ENCODE measurements at regions not wholly inside any gene's neighbourhood (a gene's known extent, or its start where the extent isn't known, plus 50 kb on each side); places are given as distances from the start of the nearest gene placed in this dataset.

DNA sequence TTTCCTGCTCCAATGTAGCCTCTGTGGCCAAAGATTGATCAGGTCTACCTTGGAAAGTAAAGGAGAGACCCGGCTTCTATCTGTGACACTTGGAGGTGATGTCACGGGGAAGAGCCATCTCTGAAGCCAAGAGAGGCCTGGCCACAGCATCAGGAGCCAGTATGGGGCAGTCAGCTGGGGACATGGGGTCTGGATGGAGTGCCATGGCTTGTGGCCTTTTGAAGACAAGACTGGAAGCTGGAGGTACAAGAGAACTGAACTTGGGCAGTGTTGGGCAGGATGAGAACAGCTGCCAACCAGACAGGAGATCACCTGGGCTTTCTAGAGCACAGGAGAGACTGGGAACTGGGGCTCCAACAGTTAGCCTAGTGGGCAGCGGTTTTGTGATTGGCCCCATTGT, 190.7 kb downstream of the TENT4A start:
- no peaks in the 10 kb centered on the region for H3K4me1 ChIP-seq (replicated peaks in 1 of 2)
- H3K9me3 ChIP-seq (replicated peaks in 1 of 3): no peaks in the 10 kb centered on the region
- H3K4me3 ChIP-seq: no peak overlapping the region
- no peak overlapping the region for H3K27ac ChIP-seq
- intact Hi-C loops (cut with DNase I): no loop called here
- no peaks in the 10 kb centered on the region for H3K36me3 ChIP-seq (replicated peaks in 1 of 2)
- 56 to 69% (median 59%) methylated on average over 3 of the region's 3 CpGs for WGBS, 4 donors
- DNase-seq: no peak
- TF ChIP-seq POLR2A (IDR thresholded peaks at IDR 0.05): no peak
- TF ChIP-seq, protein P1, sequence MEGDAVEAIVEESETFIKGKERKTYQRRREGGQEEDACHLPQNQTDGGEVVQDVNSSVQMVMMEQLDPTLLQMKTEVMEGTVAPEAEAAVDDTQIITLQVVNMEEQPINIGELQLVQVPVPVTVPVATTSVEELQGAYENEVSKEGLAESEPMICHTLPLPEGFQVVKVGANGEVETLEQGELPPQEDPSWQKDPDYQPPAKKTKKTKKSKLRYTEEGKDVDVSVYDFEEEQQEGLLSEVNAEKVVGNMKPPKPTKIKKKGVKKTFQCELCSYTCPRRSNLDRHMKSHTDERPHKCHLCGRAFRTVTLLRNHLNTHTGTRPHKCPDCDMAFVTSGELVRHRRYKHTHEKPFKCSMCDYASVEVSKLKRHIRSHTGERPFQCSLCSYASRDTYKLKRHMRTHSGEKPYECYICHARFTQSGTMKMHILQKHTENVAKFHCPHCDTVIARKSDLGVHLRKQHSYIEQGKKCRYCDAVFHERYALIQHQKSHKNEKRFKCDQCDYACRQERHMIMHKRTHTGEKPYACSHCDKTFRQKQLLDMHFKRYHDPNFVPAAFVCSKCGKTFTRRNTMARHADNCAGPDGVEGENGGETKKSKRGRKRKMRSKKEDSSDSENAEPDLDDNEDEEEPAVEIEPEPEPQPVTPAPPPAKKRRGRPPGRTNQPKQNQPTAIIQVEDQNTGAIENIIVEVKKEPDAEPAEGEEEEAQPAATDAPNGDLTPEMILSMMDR (IDR thresholded peaks at IDR 0.05): no peak
- H3K27me3 ChIP-seq: no peaks in the 10 kb centered on the region

DNA sequence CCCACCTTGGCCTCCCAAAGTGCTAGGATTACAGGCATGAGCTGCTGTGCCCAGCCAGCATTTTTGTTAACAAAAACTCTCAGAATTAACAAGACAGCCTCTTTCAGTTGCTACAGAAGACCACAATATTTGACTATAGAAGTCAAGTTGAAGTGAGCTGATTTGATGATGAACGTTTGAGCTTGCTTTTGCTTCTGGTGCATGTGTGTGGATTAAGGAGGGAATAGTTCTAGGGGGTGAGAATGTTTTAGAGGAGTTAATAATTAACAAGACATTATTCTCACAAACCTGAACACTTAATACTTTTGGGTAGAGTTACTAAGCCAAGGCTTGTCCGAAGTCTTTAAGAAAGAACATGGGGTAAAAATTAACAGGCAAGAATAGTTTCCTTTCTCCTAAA, 191.6 kb downstream of the TENT4A start:
- no peak overlapping the region for H3K4me3 ChIP-seq
- H3K27ac ChIP-seq: no peak overlapping the region
- WGBS, 4 donors: 47 to 74% (median 70%) methylated on average over 2 of the region's 2 CpGs
- H3K4me1 ChIP-seq (replicated peaks in 1 of 2): no peaks in the 10 kb centered on the region
- H3K9me3 ChIP-seq (replicated peaks in 1 of 3): no peaks in the 10 kb centered on the region
- DNase-seq: no peak
- no peaks in the 10 kb centered on the region for H3K27me3 ChIP-seq
- TF ChIP-seq, protein P1 (IDR thresholded peaks at IDR 0.05): no peak
- no peak for TF ChIP-seq POLR2A (IDR thresholded peaks at IDR 0.05)
- H3K36me3 ChIP-seq (replicated peaks in 1 of 2): no peaks in the 10 kb centered on the region
- intact Hi-C loops (cut with DNase I): no loop called here

DNA sequence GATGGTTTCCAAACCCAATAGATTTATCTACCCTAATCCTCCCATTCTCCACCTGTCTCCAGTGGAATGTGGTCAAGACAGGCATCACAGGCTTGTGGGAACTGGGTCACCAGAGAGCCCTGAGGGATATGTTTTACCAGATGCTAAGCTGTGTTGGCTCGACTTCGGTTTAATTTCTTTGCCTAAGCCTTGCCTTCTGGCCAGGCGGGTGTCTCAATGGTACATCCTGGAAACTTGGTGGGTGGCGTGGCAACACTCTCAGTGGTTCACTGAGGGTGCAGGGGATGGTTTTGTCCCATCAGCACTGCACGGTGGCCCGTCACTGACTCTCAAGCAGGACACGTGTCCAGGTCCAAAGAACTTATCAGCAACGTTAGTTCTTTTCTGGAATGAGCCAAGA, 192.2 kb downstream of the TENT4A start:
- Histone ChIP-seq H3K4me3 (no peak overlapping the region), H3K36me3 (replicated peaks in 1 of 2) (no peaks in the 10 kb centered on the region), H3K9me3 (replicated peaks in 1 of 3) (no peaks in the 10 kb centered on the region), H3K4me1 (replicated peaks in 1 of 2) (no peaks in the 10 kb centered on the region), H3K27me3 (no peaks in the 10 kb centered on the region), H3K27ac (no peak overlapping the region)
- intact Hi-C loops (cut with DNase I): no loop called here
- TF ChIP-seq, protein P1 (IDR thresholded peaks at IDR 0.05): no peak
- TF ChIP-seq POLR2A (IDR thresholded peaks at IDR 0.05): no peak
- no peak for DNase-seq
- WGBS, 4 donors: 69 to 83% (median 76%) methylated on average over 8 of the region's 8 CpGs

DNA sequence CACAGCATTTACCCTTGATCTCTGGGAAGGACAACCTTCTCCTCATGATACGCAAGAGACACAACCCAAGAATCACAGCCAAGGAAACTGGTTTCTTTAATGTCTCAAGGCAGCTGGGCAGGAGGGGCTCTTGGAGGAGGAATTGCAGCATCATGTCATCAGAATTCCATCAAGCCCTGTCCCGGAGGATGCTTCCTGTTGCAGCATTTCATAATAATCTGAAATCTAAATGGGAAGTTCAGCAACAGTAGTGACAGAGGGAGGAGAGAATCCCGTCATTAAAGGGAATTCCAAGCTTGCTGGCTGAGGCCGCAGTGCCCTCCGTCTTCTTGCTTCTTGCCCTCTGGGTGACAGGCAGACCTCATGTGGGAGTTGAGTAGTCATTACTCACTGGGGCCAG, 192.7 kb downstream of the TENT4A start:
- DNase-seq: no peak
- Histone ChIP-seq H3K9me3 (replicated peaks in 1 of 3) (no peaks in the 10 kb centered on the region), H3K4me1 (replicated peaks in 1 of 2) (no peaks in the 10 kb centered on the region), H3K27ac (no peak overlapping the region), H3K36me3 (replicated peaks in 1 of 2) (no peaks in the 10 kb centered on the region), H3K27me3 (no peaks in the 10 kb centered on the region), H3K4me3 (no peak overlapping the region)
- WGBS, 4 donors: 42 to 61% (median 49%) methylated on average over 5 of the region's 5 CpGs
- intact Hi-C loops (cut with DNase I): no loop called here
- no peak for TF ChIP-seq POLR2A (IDR thresholded peaks at IDR 0.05)
- TF ChIP-seq, protein P1 (IDR thresholded peaks at IDR 0.05): no peak
